K562 (cell line): ENCODE measurements at regions not wholly inside any gene's neighbourhood (a gene's known extent, or its start where the extent isn't known, plus 50 kb on each side); places are given as distances from the start of the nearest gene placed in this dataset.
A peak's percentile ranks its signal among the peaks of the same experiment; 100 is the strongest.

Experiments
- ATAC-seq: fragments of 200-7000 bp; cut with Tn5 transposase; 3 replicates; pipeline ENCODE4 v1.9.1; 2020; ENCODE audit warnings: moderate library complexity
- BruUV-seq: library from RNA; stranded (reverse); fragments of 400-500 nt; replicated peaks from 2 replicates; lab custom pipeline; 2021; lab: Mats Ljungman, UMichigan
- CTCF ChIA-PET: fragments of 300-600 bp; formaldehyde crosslinking; extraction: SDS; loops from one replicate; lab custom pipeline; 2021; ENCODE audit warnings: low intra/inter-chr PET ratio; lab: Yijun Ruan, JAX
- POLR2A ChIA-PET: fragments of 300-600, 350-650 bp; sonication (Branson Sonifier 250); formaldehyde crosslinking; extraction: SDS; loops from one replicate; lab custom pipeline; 2021; ENCODE audit warnings: antibody characterized with exemption, inconsistent platforms; lab: Yijun Ruan, JAX
- DNase-seq, 4 experiments: peaks; one replicate each; pipeline versions ENCODE4 v3.0.0 to v3.0.0-alpha.2; 2011 to 2018; ENCODE audit warnings: low spot score in 3 of 4, mixed read lengths in 3 of 4; ENCODE audit errors: extremely low read depth in 1 of 4
- FAIRE-seq: peaks from 2 replicates; lab custom pipeline; 2011; peaks lifted over from hg19 to GRCh38; lab: Jason Lieb, UNC
- H2AFZ ChIP-seq: 2 replicates; pipeline ENCODE4 v1.6.0; 2011; ENCODE audit warnings: low read depth, low read length, control low read depth, inconsistent platforms
- H3K27ac ChIP-seq: fragments of 200-600 bp; 3 replicates; pipeline ENCODE4 v1.8.0; 2011; ENCODE audit warnings: low read depth, mild to moderate bottlenecking, control low read depth, inconsistent platforms, low read length, moderate library complexity, mixed read lengths; ENCODE audit errors: extremely low read depth
- H3K27me3 ChIP-seq, 2 experiments: fragments of 300-600 bp in 1 of 2; 2 replicates in 1 of 2; 3 replicates in 1 of 2; pipeline versions ENCODE4 v1.6.0 to v1.8.0; 2011; ENCODE audit warnings: inconsistent platforms in 2 of 2, low read length in 2 of 2, mild to moderate bottlenecking in 1 of 2, mixed read lengths in 1 of 2, moderate library complexity in 1 of 2; ENCODE audit not compliant: control insufficient read depth in 2 of 2, insufficient read depth in 2 of 2
- H3K36me3 ChIP-seq: fragments of 300-600 bp; 3 replicates; pipeline ENCODE4 v1.8.0; 2011; ENCODE audit warnings: mild to moderate bottlenecking, low read length, inconsistent platforms; ENCODE audit not compliant: control insufficient read depth, insufficient read depth
- H3K4me1 ChIP-seq, 2 experiments: fragments of 200-600 bp in 1 of 2; replicated peaks in 1 of 2; 2 replicates in 1 of 2; 3 replicates in 1 of 2; pipeline versions ENCODE4 v1.5.1 to v1.8.0; 2011; ENCODE audit warnings: inconsistent platforms in 2 of 2, low read length in 2 of 2, mild to moderate bottlenecking in 1 of 2, mixed read lengths in 1 of 2, moderate library complexity in 1 of 2; ENCODE audit not compliant: control insufficient read depth in 2 of 2, insufficient read depth in 2 of 2
- H3K4me2 ChIP-seq: 2 replicates; pipeline ENCODE4 v1.6.1; 2011; ENCODE audit warnings: low read length, control low read depth, inconsistent platforms, mixed read lengths; ENCODE audit not compliant: insufficient read depth
- H3K4me3 ChIP-seq: fragments of 200-600 bp; sonication (generic), shearing (Covaris generic); 2 replicates; pipeline ENCODE4 v1.5.1; 2016; ENCODE audit warnings: control low read depth, inconsistent platforms
- H3K79me2 ChIP-seq: fragments of 200-600 bp; 3 replicates; pipeline ENCODE4 v1.8.0; 2011; ENCODE audit warnings: low read length, inconsistent platforms; ENCODE audit not compliant: control insufficient read depth, insufficient read depth
- H3K9ac ChIP-seq, 2 experiments: 2 replicates each; pipeline versions ENCODE4 v1.6.0 to v1.6.1; 2011; ENCODE audit warnings: low read depth in 2 of 2, low read length in 2 of 2, control low read depth in 1 of 2, inconsistent platforms in 1 of 2, mild to moderate bottlenecking in 1 of 2, mixed read lengths in 1 of 2; ENCODE audit not compliant: insufficient read depth in 1 of 2
- H3K9me1 ChIP-seq: one replicate; pipeline ENCODE4 v1.6.0; 2011; ENCODE audit warnings: inconsistent platforms, mild to moderate bottlenecking, low read length, moderate library complexity; ENCODE audit not compliant: control insufficient read depth, insufficient read depth
- H3K9me3 ChIP-seq: replicated peaks from 2 replicates; pipeline ENCODE4 v1.5.1; 2011; ENCODE audit warnings: low read depth, low read length, inconsistent platforms; ENCODE audit not compliant: control insufficient read depth, insufficient read depth
- H4K20me1 ChIP-seq: replicated peaks from 2 replicates; pipeline ENCODE4 v1.6.1; 2011; ENCODE audit warnings: low read length, inconsistent platforms, mixed read lengths; ENCODE audit not compliant: control insufficient read depth, insufficient read depth
- DDX20 ChIP-seq: fragments of 450-650 bp; IDR thresholded peaks from 2 replicates; pipeline ENCODE4 v1.6.1; 2016; ENCODE audit warnings: missing genetic modification characterization, low read depth, mild to moderate bottlenecking, missing compliant biosample characterization, moderate library complexity
- FOXK2 ChIP-seq, 2 experiments: fragments of 450-650 bp; IDR thresholded peaks in 1 of 2; conservative IDR thresholded peaks in 1 of 2; 2 replicates each; pipeline ENCODE4 v1.6.1; 2016; ENCODE audit warnings: low read depth in 2 of 2, mild to moderate bottlenecking in 1 of 2
- MLLT1 ChIP-seq, 2 experiments: fragments of 450-650 bp; IDR thresholded peaks; 2 replicates each; pipeline ENCODE4 v1.6.1; 2016
- PHF21A ChIP-seq: fragments of 450-650 bp; IDR thresholded peaks from 2 replicates; pipeline ENCODE4 v1.6.1; 2017; ENCODE audit warnings: low read depth, borderline replicate concordance
- SIN3A ChIP-seq, 2 experiments: fragments of 150-350 bp in 1 of 2; IDR thresholded peaks; 2 replicates each; pipeline ENCODE4 v1.6.1; 2011 to 2016; ENCODE audit warnings: borderline replicate concordance in 2 of 2, low read depth in 2 of 2, low read length in 2 of 2, mild to moderate bottlenecking in 2 of 2, moderate library complexity in 2 of 2; ENCODE audit not compliant: control insufficient read depth in 1 of 2
- ZNF165 ChIP-seq: fragments of 250-450 bp; sonication (Bioruptor Pico); IDR thresholded peaks from 2 replicates; pipeline ENCODE4 v1.4.0; 2020; ENCODE audit warnings: borderline replicate concordance
- ZNF316 ChIP-seq: fragments of 450-650 bp; IDR thresholded peaks from 2 replicates; pipeline ENCODE4 v1.6.1; 2016
- WGBS: fragments of 100-300 bp; shearing (Covaris generic); methylation state at CpG from one replicate; pipeline ENCODE4 v1.1.6; 2016; ENCODE audit warnings: low coverage, mixed read lengths; ENCODE audit not compliant: insufficient coverage; ENCODE audit errors: missing lambda C conversion rate; 5-methylcytosine and 5-hydroxymethylcytosine counted together
- in situ Hi-C: fragments of 300-500 bp; cut with MboI; formaldehyde crosslinking; loops from 4 replicates; pipeline ENCODE4 v1.15.0; 2018; ENCODE audit warnings: inconsistent platforms, mixed read lengths
- intact Hi-C: fragments of 100-400 bp; cut with micrococcal nuclease; formaldehyde crosslinking; loops from 2 replicates; pipeline ENCODE4 v1.14.2; 2022

DNA sequence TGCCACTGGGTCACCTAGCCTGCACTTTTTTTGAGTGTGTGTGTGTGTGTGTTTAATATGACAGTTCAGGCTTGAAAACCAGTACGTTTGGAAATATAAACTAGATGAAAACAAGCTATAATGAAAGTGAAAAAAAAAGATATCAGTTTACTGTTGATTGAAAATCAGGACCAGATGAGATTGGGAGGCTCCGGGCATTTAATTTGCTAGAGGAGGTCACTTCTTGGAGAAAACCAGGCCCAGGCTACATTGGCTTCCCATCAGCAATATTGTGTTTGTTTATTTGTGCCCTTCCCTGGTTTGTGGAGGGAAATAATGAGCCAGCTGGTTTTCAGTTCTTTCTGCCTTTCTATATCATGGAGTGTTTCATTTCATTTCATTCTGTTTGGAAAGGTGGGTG is 246.6 kb upstream of the JAG1 start (continued):
- TF ChIP-seq SIN3A (IDR thresholded peaks at IDR 0.05; ENCODE audit: borderline replicate concordance in 2 of 2, control insufficient read depth in 1 of 2, low read depth in 2 of 2, low read length in 2 of 2) (no peak), ZNF165 (CRISPR knock-in tag) (no peak), MLLT1 (IDR thresholded peaks at IDR 0.05) (no peak), DDX20 (tag) (no peak), PHF21A (no peak)
- TF ChIP-seq, all 486 proteins: peak for 0

GRCh38 chr20:10921491-10922010 is 247.8 kb upstream of the JAG1 start:
- H3K36me3 ChIP-seq: no peaks in the 10 kb centered on the region
- POLR2A ChIA-PET: no interaction called here
- H3K27ac ChIP-seq: no peak overlapping the region
- no peak overlapping the region for H3K4me3 ChIP-seq
- FAIRE-seq (no peak), DNase-seq (no peak), ATAC-seq (no peak)
- BruUV-seq: no TSS peak
- no peaks in the 10 kb centered on the region for H4K20me1 ChIP-seq
- CTCF ChIA-PET: no interaction called here
- H3K4me1 ChIP-seq: no peaks in the 10 kb centered on the region
- H3K27me3 ChIP-seq: no peaks in the 10 kb centered on the region
- no peaks in the 10 kb centered on the region for H3K9me3 ChIP-seq
- peak; percentile 7; the same call in 1 of the 2 replicates for TF ChIP-seq ZNF316
- no peak for TF ChIP-seq FOXK2 (conservative IDR thresholded peaks at IDR 0.05 in 1 of 2, IDR thresholded peaks at IDR 0.05 in 1 of 2; ENCODE audit: low read depth in 2 of 2)
- no peaks in the 10 kb centered on the region for H3K9me1 ChIP-seq
- H3K9ac ChIP-seq: no peak overlapping the region
- H3K79me2 ChIP-seq: no peaks in the 10 kb centered on the region
- in situ Hi-C loops (no loop called here), intact Hi-C loops (no loop called here)
- H3K4me2 ChIP-seq: no peak overlapping the region
- H2AFZ ChIP-seq: no peak overlapping the region
- whole genome bisulfite sequencing: 6% methylated on average over 2 of the region's 2 CpGs
